ENCODE measurements at regions not wholly inside any gene's neighbourhood (a gene's known extent, or its start where the extent isn't known, plus 50 kb on each side); places are given as distances from the start of the nearest gene placed in this dataset.

- TF ChIP-seq CTCF (IDR thresholded peaks at IDR 0.05) (no peak), POLR2A (IDR thresholded peaks at IDR 0.05) (no peak)
Observed at GRCh38 chrX:3450881-3451570, 104.6 kb upstream of the MXRA5 start.

Data from heart left ventricle (tissue), 13 donors.